C4-2B (cell line): ENCODE measurements at regions not wholly inside any gene's neighbourhood (a gene's known extent, or its start where the extent isn't known, plus 50 kb on each side); places are given as distances from the start of the nearest gene placed in this dataset.
A peak's percentile ranks its signal among the peaks of the same experiment; 100 is the strongest.

Experiments
- H3K27ac ChIP-seq: fragments of 450-650 bp; 2 replicates; pipeline ENCODE4 v1.5.1; 2017
- CTCF ChIP-seq: fragments of 450-650 bp; conservative IDR thresholded peaks from 2 replicates; pipeline ENCODE4 v1.5.1; 2017; ENCODE audit warnings: mild to moderate bottlenecking
- ZFX ChIP-seq: fragments of 450-650 bp; IDR thresholded peaks from 2 replicates; pipeline ENCODE4 v1.6.1; 2017

GRCh38 chr2:35978218-35978617 lies 377.4 kb upstream of the CRIM1 start:
- no peak overlapping the region for H3K27ac ChIP-seq
- TF ChIP-seq CTCF (no peak), ZFX (no peak)

GRCh38 chr2:35976611-35977010 lies 379.0 kb upstream of the CRIM1 start:
- TF ChIP-seq ZFX (no peak), CTCF (no peak)

GRCh38 chr2:35973737-35974132 lies 381.8 kb upstream of the CRIM1 start:
- H3K27ac ChIP-seq = no peak overlapping the region
- TF ChIP-seq ZFX (no peak), CTCF (no peak)

More at GRCh38 chr2:35976611-35977010, 379.0 kb upstream of the CRIM1 start:
- H3K27ac ChIP-seq = no peak overlapping the region

- TF ChIP-seq ZFX (no peak), CTCF (peak; percentile 62)
Observed at GRCh38 chr2:35973132-35973736, 382.3 kb upstream of the CRIM1 start.

GRCh38 chr2:35963824-35964223 lies 391.8 kb upstream of the CRIM1 start:
- TF ChIP-seq CTCF (no peak), ZFX (no peak)
- H3K27ac ChIP-seq = no peak overlapping the region

More at GRCh38 chr2:35973132-35973736, 382.3 kb upstream of the CRIM1 start:
- H3K27ac ChIP-seq = no peak overlapping the region

- TF ChIP-seq CTCF = no peak
- TF ChIP-seq ZFX = no peak
- H3K27ac ChIP-seq = no peak overlapping the region
Observed at GRCh38 chr2:35963357-35963756, 392.2 kb upstream of the CRIM1 start.

- H3K27ac ChIP-seq = no peak overlapping the region
- TF ChIP-seq ZFX (no peak), CTCF (no peak)
Observed at GRCh38 chr2:35962585-35963146, 392.9 kb upstream of the CRIM1 start.
